Liver (tissue), 8 donors: ENCODE measurements at regions not wholly inside any gene's neighbourhood (a gene's known extent, or its start where the extent isn't known, plus 50 kb on each side); places are given as distances from the start of the nearest gene placed in this dataset.

Source experiments
- DNase-seq: peaks from one replicate; pipeline ENCODE4 v3.0.0-alpha.2; 2017; ENCODE audit warnings: low spot score
- H3K27ac ChIP-seq, 2 donors: one replicate each; pipeline ENCODE4 v1.7.0; 2013; ENCODE audit warnings: inconsistent platforms in 2 of 2, low read length in 2 of 2, control low read depth in 1 of 2, low read depth in 1 of 2, mild to moderate bottlenecking in 1 of 2
- H3K27me3 ChIP-seq, 4 donors: one replicate each; pipeline versions ENCODE4 v1.6.1 to v1.7.0; 2013; ENCODE audit warnings: low read length in 3 of 4, inconsistent platforms in 1 of 4, mild to moderate bottlenecking in 1 of 4, moderate library complexity in 1 of 4; ENCODE audit not compliant: control insufficient read depth in 4 of 4, insufficient read depth in 4 of 4
- H3K36me3 ChIP-seq, 4 donors: one replicate each; pipeline versions ENCODE4 v1.6.1 to v1.7.0; 2013; ENCODE audit warnings: low read length in 3 of 4, mild to moderate bottlenecking in 3 of 4, low read depth in 1 of 4, moderate library complexity in 1 of 4; ENCODE audit not compliant: control insufficient read depth in 4 of 4, insufficient read depth in 3 of 4
- H3K4me1 ChIP-seq, 4 donors: one replicate each; pipeline versions ENCODE4 v1.6.1 to v1.7.0; 2013; ENCODE audit warnings: low read length in 3 of 4, mild to moderate bottlenecking in 3 of 4, moderate library complexity in 1 of 4; ENCODE audit not compliant: control insufficient read depth in 4 of 4, insufficient read depth in 4 of 4
- H3K4me3 ChIP-seq, 3 donors: one replicate each; pipeline versions ENCODE4 v1.6.1 to v1.7.0; 2013; ENCODE audit warnings: low read length in 3 of 3, control low read depth in 1 of 3, low read depth in 1 of 3, mild to moderate bottlenecking in 1 of 3
- H3K9ac ChIP-seq, 2 donors: one replicate each; pipeline ENCODE4 v1.7.0; 2013; ENCODE audit warnings: low read length in 2 of 2, mild to moderate bottlenecking in 2 of 2, moderate library complexity in 2 of 2, control low read depth in 1 of 2, low read depth in 1 of 2
- H3K9me3 ChIP-seq, 4 donors: one replicate each; pipeline versions ENCODE4 v1.6.1 to v1.7.0; 2013; ENCODE audit warnings: low read length in 3 of 4; ENCODE audit not compliant: control insufficient read depth in 4 of 4
- ATF3 ChIP-seq: IDR thresholded peaks from 2 replicates; pipeline ENCODE4 v1.6.1; 2016; ENCODE audit warnings: antibody characterized with exemption
- CTCF ChIP-seq: fragments of 150-350 bp; IDR thresholded peaks from 2 replicates; pipeline ENCODE4 v1.5.1; 2017; ENCODE audit warnings: improper control_type of control experiment, low read depth, low read length; ENCODE audit not compliant: missing input control
- EGR1 ChIP-seq, 2 donors: IDR thresholded peaks; 2 replicates each; pipeline ENCODE4 v1.6.1; 2016 to 2018; ENCODE audit warnings: antibody characterized with exemption in 2 of 2, low read depth in 2 of 2
- FOXA1 ChIP-seq: IDR thresholded peaks from 2 replicates; pipeline ENCODE4 v1.6.1; 2016; ENCODE audit warnings: antibody characterized with exemption
- FOXA2 ChIP-seq: IDR thresholded peaks from 2 replicates; pipeline ENCODE4 v1.6.1; 2016; ENCODE audit warnings: antibody characterized with exemption
- GABPA ChIP-seq, 2 donors: IDR thresholded peaks in 1 of 2; conservative IDR thresholded peaks in 1 of 2; 2 replicates each; pipeline ENCODE4 v1.6.1; 2016; ENCODE audit warnings: antibody characterized with exemption in 2 of 2, mild to moderate bottlenecking in 1 of 2, moderate library complexity in 1 of 2
- HNF4A ChIP-seq, 2 donors: conservative IDR thresholded peaks; 2 replicates each; pipeline ENCODE4 v1.6.1; 2016; ENCODE audit warnings: antibody characterized with exemption in 2 of 2, mild to moderate bottlenecking in 2 of 2
- HNF4G ChIP-seq: IDR thresholded peaks from 2 replicates; pipeline ENCODE4 v1.6.1; 2016; ENCODE audit warnings: antibody characterized with exemption
- JUND ChIP-seq, 2 donors: IDR thresholded peaks; 2 replicates each; pipeline ENCODE4 v1.6.1; 2016; ENCODE audit warnings: antibody characterized with exemption in 2 of 2
- MAX ChIP-seq: IDR thresholded peaks from 2 replicates; pipeline ENCODE4 v1.6.1; 2016; ENCODE audit warnings: antibody characterized with exemption
- NR2F2 ChIP-seq: IDR thresholded peaks from 2 replicates; pipeline ENCODE4 v1.6.1; 2016; ENCODE audit warnings: antibody characterized with exemption
- RAD21 ChIP-seq, 2 donors: IDR thresholded peaks; 2 replicates each; pipeline ENCODE4 v1.6.1; 2016; ENCODE audit warnings: antibody characterized with exemption in 2 of 2, mild to moderate bottlenecking in 2 of 2
- REST ChIP-seq: IDR thresholded peaks from 2 replicates; pipeline ENCODE4 v1.6.1; 2016; ENCODE audit warnings: antibody characterized with exemption, mild to moderate bottlenecking
- RXRA ChIP-seq, 2 donors: IDR thresholded peaks; 2 replicates each; pipeline ENCODE4 v1.6.1; 2017 to 2018; ENCODE audit warnings: antibody characterized with exemption in 2 of 2, mild to moderate bottlenecking in 1 of 2
- SP1 ChIP-seq: IDR thresholded peaks from 2 replicates; pipeline ENCODE4 v1.6.1; 2018; ENCODE audit warnings: antibody characterized with exemption, mild to moderate bottlenecking
- TAF1 ChIP-seq: conservative IDR thresholded peaks from 2 replicates; pipeline ENCODE4 v1.6.1; 2016; ENCODE audit warnings: antibody characterized with exemption, mild to moderate bottlenecking
- YY1 ChIP-seq: IDR thresholded peaks from 2 replicates; pipeline ENCODE4 v1.6.1; 2016; ENCODE audit warnings: antibody characterized with exemption, mild to moderate bottlenecking
- ZBTB33 ChIP-seq: IDR thresholded peaks from 2 replicates; pipeline ENCODE4 v1.6.1; 2016; ENCODE audit warnings: antibody characterized with exemption
- WGBS: extraction: QIAGEN DNeasy Blood & Tissue Kit; methylation state at CpG from one replicate; pipeline ENCODE4 v1.1.7; 2013; 5-methylcytosine and 5-hydroxymethylcytosine counted together
- donor health status: healthy.
- donor health status: healthy.
- donor health status: healthy.
- donor health status: healthy.
- donor health status: healthy.

GRCh38 chr2:6358546-6358945 lies 507.2 kb downstream of the CMPK2 start:
- no peaks in the 10 kb centered on the region for H3K27me3 ChIP-seq
- no peaks in the 10 kb centered on the region for H3K9me3 ChIP-seq
- H3K9ac ChIP-seq: no peak overlapping the region
- WGBS: 71% methylated on average over 5 of the region's 5 CpGs
- no peak overlapping the region for H3K27ac ChIP-seq
- TF ChIP-seq ATF3 (no peak), MAX (no peak), SP1 (no peak), HNF4G (no peak), RXRA (IDR thresholded peaks at IDR 0.05) (no peak), JUND (IDR thresholded peaks at IDR 0.05) (no peak), HNF4A (conservative IDR thresholded peaks at IDR 0.05) (no peak), EGR1 (IDR thresholded peaks at IDR 0.05; ENCODE audit: low read depth in 2 of 2) (no peak), CTCF (no peak), YY1 (no peak), NR2F2 (no peak), FOXA1 (no peak), RAD21 (IDR thresholded peaks at IDR 0.05) (no peak), REST (no peak), FOXA2 (no peak), TAF1 (no peak), GABPA (IDR thresholded peaks at IDR 0.05 in 1 of 2, conservative IDR thresholded peaks at IDR 0.05 in 1 of 2) (no peak), ZBTB33 (no peak)
- H3K4me3 ChIP-seq: no peak overlapping the region
- H3K4me1 ChIP-seq: no peaks in the 10 kb centered on the region
- H3K36me3 ChIP-seq: no peaks in the 10 kb centered on the region
- DNase-seq: no peak

- whole genome bisulfite sequencing: 82% methylated on average over 5 of the region's 5 CpGs
- TF ChIP-seq EGR1 (IDR thresholded peaks at IDR 0.05; ENCODE audit: low read depth in 2 of 2): no peak
- TF ChIP-seq REST: no peak
- no peak for TF ChIP-seq RAD21 (IDR thresholded peaks at IDR 0.05)
- TF ChIP-seq YY1: no peak
- TF ChIP-seq HNF4G: no peak
- no peak for TF ChIP-seq NR2F2
- TF ChIP-seq ZBTB33: no peak
- no peak for TF ChIP-seq FOXA1
- TF ChIP-seq TAF1: no peak
These were observed 506.7 kb downstream of the CMPK2 start for GRCh38 chr2:6358985-6359384.

More at GRCh38 chr2:6358985-6359384, 506.7 kb downstream of the CMPK2 start:
- no peaks in the 10 kb centered on the region for H3K4me1 ChIP-seq
- H3K27me3 ChIP-seq: no peaks in the 10 kb centered on the region
- H3K36me3 ChIP-seq: no peaks in the 10 kb centered on the region
- no peak for DNase-seq
- H3K27ac ChIP-seq: no peak overlapping the region
- H3K9ac ChIP-seq: no peak overlapping the region
- H3K4me3 ChIP-seq: no peak overlapping the region
- H3K9me3 ChIP-seq: no peaks in the 10 kb centered on the region
